ENCODE measurements at regions not wholly inside any gene's neighbourhood (a gene's known extent, or its start where the extent isn't known, plus 50 kb on each side); places are given as distances from the start of the nearest gene placed in this dataset.

DNA sequence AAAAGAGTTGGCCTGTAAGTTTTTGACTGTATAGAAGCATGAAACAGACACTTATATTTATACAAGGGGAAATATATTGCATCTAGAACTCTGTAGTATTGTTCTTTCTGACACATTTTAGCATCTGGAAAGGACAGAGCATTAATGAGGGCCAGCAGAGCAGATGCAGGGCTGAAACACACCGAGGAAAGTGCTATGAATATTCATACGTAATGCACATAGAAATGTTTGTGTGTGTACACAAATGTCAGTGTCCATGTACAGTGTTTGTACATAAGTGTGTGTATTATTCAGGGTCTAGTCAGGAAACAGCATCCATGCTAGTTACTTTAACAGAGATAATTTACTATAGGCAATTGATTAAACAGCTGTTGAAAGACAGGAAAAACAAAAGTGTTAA lies 146.5 kb upstream of the DTNBP1 start:
- no peak overlapping the region for H3K4me3 ChIP-seq (ENCODE audit: low read depth, low read length)
- no peaks in the 10 kb centered on the region for H3K36me3 ChIP-seq (ENCODE audit: control insufficient read depth, insufficient read depth, low read length)

DNA sequence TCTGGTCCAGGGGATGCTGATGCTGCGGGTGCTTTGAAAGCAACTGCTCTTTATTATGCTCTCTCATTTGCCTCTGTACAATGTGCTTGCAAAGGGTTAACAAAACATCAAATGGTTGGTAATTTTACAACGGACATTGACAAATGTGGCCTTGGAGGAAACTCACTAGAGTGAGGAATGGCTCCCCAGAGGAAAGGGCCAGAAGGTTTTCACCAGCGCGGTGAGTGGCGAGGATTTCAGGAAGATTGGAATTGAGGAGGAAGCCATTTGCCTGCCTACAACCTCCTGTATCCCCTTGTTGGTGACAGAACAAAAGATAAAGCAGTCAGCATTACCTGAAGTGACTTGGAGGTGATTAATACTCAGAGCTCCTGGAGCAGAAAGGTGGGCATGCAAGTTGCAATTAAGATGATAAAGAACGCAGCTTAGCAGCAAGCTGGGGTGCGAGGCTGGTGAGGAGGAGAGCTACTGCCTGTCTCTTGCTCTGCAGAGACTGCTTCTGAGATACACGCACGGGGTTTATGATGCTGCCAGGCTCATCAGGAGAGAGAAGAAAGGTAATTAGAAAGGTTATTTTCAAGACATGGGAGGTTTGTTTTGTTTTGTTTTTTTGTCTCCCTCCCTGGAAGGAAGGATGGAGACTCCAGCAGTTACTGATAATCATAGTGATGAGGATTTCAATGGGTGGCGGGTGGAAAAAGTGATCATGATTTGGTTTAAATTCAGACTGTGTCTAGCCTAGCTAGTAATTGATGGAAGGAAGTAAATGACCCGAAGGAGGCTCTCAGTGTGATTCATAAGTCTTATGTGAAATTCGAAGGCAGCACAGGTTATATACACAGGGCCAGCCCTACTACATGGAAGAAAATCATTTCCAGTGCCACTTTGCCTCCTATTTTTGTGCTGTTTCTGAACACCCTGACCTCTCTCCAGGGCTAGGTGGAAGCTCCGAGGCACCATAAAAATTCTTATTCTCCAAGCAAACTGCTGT lies 141.6 kb upstream of the DTNBP1 start:
- no peaks in the 10 kb centered on the region for H3K27me3 ChIP-seq (ENCODE audit: control insufficient read depth, insufficient read depth, low read length)
- no peak overlapping the region for H3K27ac ChIP-seq (ENCODE audit: low read depth, low read length)
- H3K4me1 ChIP-seq (ENCODE audit: control insufficient read depth, insufficient read depth, low read length): no peaks in the 10 kb centered on the region
- H3K9ac ChIP-seq (ENCODE audit: low read length): no peak overlapping the region
- no peaks in the 10 kb centered on the region for H3K36me3 ChIP-seq (ENCODE audit: control insufficient read depth, insufficient read depth, low read length)
- no peaks in the 10 kb centered on the region for H3K9me3 ChIP-seq (ENCODE audit: control insufficient read depth, insufficient read depth, low read depth, low read length)
- no peak overlapping the region for H3K4me3 ChIP-seq (ENCODE audit: low read depth, low read length)

More for the DNA sequence above, 146.5 kb upstream of the DTNBP1 start:
- Histone ChIP-seq H3K9ac (ENCODE audit: low read length) (no peak overlapping the region), H3K27ac (ENCODE audit: low read depth, low read length) (no peak overlapping the region), H3K9me3 (ENCODE audit: control insufficient read depth, insufficient read depth, low read depth, low read length) (no peaks in the 10 kb centered on the region), H3K4me1 (ENCODE audit: control insufficient read depth, insufficient read depth, low read length) (no peaks in the 10 kb centered on the region), H3K27me3 (ENCODE audit: control insufficient read depth, insufficient read depth, low read length) (no peaks in the 10 kb centered on the region)

DNA sequence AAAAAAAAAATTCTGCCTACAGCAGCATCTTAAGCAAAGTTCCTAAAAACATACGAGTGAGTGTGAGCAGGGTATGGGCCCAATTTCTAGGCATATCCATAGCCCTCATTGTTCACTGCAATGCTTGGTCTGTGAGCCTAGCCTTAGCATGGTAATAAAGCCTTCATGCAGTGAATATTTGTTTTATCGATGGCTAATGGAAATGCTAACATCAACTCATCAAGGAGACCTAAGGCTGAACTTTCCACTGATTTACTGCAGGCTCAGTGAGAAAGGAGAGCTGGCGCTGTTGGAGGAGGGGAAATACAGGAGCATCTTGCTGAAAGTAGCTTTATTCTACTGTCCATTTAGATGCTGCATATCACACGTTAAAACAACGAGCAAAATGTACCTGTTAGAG lies 139.6 kb upstream of the DTNBP1 start:
- H3K27me3 ChIP-seq (ENCODE audit: control insufficient read depth, insufficient read depth, low read length): no peaks in the 10 kb centered on the region
- no peaks in the 10 kb centered on the region for H3K4me1 ChIP-seq (ENCODE audit: control insufficient read depth, insufficient read depth, low read length)
- H3K4me3 ChIP-seq (ENCODE audit: low read depth, low read length): no peak overlapping the region
- H3K27ac ChIP-seq (ENCODE audit: low read depth, low read length): no peak overlapping the region
- no peak overlapping the region for H3K9ac ChIP-seq (ENCODE audit: low read length)
- H3K9me3 ChIP-seq (ENCODE audit: control insufficient read depth, insufficient read depth, low read depth, low read length): peaks cover 16% of the 10 kb centered on the region
- no peaks in the 10 kb centered on the region for H3K36me3 ChIP-seq (ENCODE audit: control insufficient read depth, insufficient read depth, low read length)

DNA sequence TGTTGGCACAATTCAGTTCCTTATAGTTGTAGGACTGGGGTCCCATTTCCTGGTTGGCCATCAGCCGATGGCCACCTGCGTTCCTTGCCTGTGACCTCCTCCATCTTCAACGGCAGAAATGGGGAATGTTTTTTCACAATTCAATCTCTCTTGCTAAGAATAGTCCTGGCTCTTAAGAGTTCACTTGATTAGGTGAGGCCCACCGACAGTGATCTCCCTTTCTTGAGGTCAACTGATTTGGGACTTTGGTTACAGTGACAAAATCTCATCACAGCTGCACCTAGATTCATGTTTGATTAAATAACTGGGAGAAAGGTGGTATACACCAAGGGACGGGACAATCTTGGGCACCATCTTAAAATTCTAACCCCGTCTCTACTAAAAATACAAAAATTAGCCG lies 139.1 kb upstream of the DTNBP1 start:
- Histone ChIP-seq H3K4me1 (ENCODE audit: control insufficient read depth, insufficient read depth, low read length) (no peaks in the 10 kb centered on the region), H3K9me3 (ENCODE audit: control insufficient read depth, insufficient read depth, low read depth, low read length) (peaks cover 20% of the 10 kb centered on the region), H3K9ac (ENCODE audit: low read length) (no peak overlapping the region), H3K4me3 (ENCODE audit: low read depth, low read length) (no peak overlapping the region), H3K27me3 (ENCODE audit: control insufficient read depth, insufficient read depth, low read length) (no peaks in the 10 kb centered on the region), H3K27ac (ENCODE audit: low read depth, low read length) (no peak overlapping the region), H3K36me3 (ENCODE audit: control insufficient read depth, insufficient read depth, low read length) (no peaks in the 10 kb centered on the region)

DNA sequence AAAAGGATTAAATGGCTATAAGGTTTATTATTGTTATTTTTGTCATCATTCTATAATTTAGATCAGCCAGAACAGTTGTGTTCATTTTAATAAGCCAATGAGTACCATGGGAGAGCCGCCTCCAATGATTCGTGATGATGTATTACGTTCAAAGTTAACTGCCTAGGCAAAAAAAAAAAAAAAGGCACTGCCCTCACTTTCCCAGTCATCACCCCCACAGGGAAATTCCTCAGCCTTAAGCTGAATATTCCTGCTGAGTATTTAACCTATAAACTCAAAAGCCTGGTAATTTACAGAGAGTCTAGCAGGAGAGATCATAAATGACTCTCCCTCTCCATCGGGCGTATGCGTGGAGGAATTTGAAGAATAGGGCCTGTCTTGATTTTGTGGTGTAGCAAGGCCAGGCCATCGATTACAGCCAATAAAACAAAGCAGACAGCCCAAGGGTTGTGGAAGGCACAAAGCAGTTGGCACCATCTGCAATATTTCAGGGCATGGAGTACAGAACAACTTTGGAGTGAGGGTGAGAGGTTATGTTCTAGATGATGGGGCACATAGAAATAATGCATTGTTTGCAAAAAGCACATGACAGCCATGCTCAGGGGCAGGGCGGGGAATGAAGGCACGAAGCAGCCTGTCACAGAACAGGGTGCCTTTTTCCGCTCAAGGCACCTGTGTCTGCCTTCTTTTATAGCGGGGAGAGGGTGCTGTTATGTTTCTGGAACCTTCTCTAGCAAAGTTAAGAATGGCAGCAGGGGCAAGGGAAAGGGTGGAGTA lies 138.2 kb upstream of the DTNBP1 start:
- no peaks in the 10 kb centered on the region for H3K36me3 ChIP-seq (ENCODE audit: control insufficient read depth, insufficient read depth, low read length)
- H3K27me3 ChIP-seq (ENCODE audit: control insufficient read depth, insufficient read depth, low read length): no peaks in the 10 kb centered on the region
- no peaks in the 10 kb centered on the region for H3K4me1 ChIP-seq (ENCODE audit: control insufficient read depth, insufficient read depth, low read length)
- no peak overlapping the region for H3K9ac ChIP-seq (ENCODE audit: low read length)
- H3K9me3 ChIP-seq (ENCODE audit: control insufficient read depth, insufficient read depth, low read depth, low read length): peaks cover 22% of the 10 kb centered on the region
- H3K4me3 ChIP-seq (ENCODE audit: low read depth, low read length): no peak overlapping the region
- no peak overlapping the region for H3K27ac ChIP-seq (ENCODE audit: low read depth, low read length)

DNA sequence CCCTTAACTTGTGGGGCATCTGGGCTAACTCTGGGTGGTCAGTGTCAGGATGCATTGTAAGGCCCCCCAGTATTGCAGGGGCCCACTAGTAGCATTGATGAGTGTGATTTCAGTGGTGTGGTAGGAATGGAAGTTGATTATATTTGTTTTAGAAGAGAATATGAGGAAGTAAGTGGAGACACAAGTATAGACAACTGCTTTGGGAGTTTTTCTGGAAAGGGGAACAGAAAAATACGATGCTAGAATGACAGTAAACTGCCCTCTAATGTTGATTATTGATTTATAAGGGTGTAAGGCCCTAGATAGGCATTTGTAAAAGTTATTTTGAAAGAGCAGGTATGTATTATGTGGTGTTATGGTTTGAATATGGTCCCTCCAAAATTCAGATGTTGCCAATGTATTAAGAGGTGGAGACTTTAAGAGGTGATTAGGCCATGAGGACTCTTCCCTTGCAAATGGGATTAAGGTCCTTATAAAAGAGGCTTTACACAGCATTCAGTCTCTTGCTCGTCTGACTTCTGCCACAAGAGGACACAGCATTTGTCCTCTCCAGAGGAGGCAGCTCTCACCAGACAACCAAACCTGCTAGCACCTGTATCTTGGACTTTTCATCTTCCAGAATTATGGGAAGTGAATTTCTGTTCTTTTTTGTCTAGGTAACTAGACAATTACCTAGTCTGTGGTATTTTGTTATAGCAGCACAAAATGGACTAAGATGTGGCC lies 135.9 kb upstream of the DTNBP1 start:
- Histone ChIP-seq H3K36me3 (ENCODE audit: control insufficient read depth, insufficient read depth, low read length) (no peaks in the 10 kb centered on the region), H3K27me3 (ENCODE audit: control insufficient read depth, insufficient read depth, low read length) (no peaks in the 10 kb centered on the region), H3K4me3 (ENCODE audit: low read depth, low read length) (no peak overlapping the region), H3K9ac (ENCODE audit: low read length) (no peak overlapping the region), H3K9me3 (ENCODE audit: control insufficient read depth, insufficient read depth, low read depth, low read length) (peaks cover 22% of the 10 kb centered on the region), H3K27ac (ENCODE audit: low read depth, low read length) (no peak overlapping the region), H3K4me1 (ENCODE audit: control insufficient read depth, insufficient read depth, low read length) (no peaks in the 10 kb centered on the region)

DNA sequence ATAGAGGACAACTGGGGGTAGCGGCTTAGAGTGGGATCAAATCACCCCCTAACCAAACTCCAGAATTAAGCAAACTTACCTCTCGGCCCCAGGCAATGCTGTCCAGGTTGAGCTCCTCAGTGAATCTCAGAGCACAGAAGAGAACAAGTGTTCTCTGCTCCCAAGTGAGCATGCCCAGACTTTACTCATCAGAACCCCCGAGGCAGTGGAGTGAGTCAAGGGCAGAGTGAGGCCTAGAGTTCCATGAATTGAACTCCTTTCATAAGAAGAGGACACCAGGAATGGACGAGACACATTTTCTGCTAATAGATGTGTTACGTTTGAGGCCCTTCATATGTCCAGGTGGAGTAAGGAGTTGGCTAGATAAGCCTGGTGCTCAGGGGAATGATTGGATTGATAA lies 134.0 kb upstream of the DTNBP1 start:
- H3K36me3 ChIP-seq (ENCODE audit: control insufficient read depth, insufficient read depth, low read length): no peaks in the 10 kb centered on the region
- H3K4me1 ChIP-seq (ENCODE audit: control insufficient read depth, insufficient read depth, low read length): no peaks in the 10 kb centered on the region; the same call in 1 of the 2 replicates
- H3K4me3 ChIP-seq (ENCODE audit: low read depth, low read length): no peak overlapping the region
- peaks cover 22% of the 10 kb centered on the region for H3K9me3 ChIP-seq (ENCODE audit: control insufficient read depth, insufficient read depth, low read depth, low read length)
- H3K27me3 ChIP-seq (ENCODE audit: control insufficient read depth, insufficient read depth, low read length): no peaks in the 10 kb centered on the region
- H3K27ac ChIP-seq (ENCODE audit: low read depth, low read length): no peak overlapping the region
- H3K9ac ChIP-seq (ENCODE audit: low read length): no peak overlapping the region

DNA sequence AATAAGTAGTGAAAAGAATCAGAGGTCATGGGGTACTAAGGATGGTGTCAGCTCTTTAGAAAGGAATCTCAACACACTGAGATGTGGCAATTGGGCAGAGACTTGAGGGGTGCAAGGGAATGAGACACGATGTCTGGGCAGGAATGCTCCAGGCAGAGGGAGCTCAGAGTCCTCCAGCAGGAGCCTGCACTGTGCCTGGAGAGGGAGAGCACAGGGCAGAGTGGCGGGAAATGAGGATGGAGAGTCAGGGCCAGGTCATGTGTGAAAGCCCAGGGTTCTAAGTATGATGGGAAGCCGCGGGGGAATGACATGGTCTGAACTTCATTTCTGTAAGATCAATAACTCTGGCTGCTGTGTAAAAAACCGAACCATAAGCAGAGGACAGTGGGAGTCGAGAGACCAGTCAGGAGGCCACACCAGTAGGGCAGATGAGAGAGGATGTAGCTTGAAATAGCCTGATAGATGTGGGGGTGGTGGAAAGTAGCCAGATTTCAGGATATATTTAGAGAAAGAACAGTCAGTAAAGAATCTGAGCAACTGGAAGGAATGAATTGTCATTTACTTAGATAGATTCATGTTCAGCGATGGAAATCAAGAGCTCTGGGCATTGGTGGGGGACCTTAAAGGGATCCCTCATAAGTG lies 133.4 kb upstream of the DTNBP1 start:
- no peak overlapping the region for H3K4me3 ChIP-seq (ENCODE audit: low read depth, low read length)
- H3K9ac ChIP-seq (ENCODE audit: low read length): no peak overlapping the region
- no peaks in the 10 kb centered on the region for H3K27me3 ChIP-seq (ENCODE audit: control insufficient read depth, insufficient read depth, low read length)
- H3K27ac ChIP-seq (ENCODE audit: low read depth, low read length): no peak overlapping the region
- no peaks in the 10 kb centered on the region for H3K36me3 ChIP-seq (ENCODE audit: control insufficient read depth, insufficient read depth, low read length)
- peaks cover 22% of the 10 kb centered on the region for H3K9me3 ChIP-seq (ENCODE audit: control insufficient read depth, insufficient read depth, low read depth, low read length)
- no peaks in the 10 kb centered on the region; the same call in 1 of the 2 replicates for H3K4me1 ChIP-seq (ENCODE audit: control insufficient read depth, insufficient read depth, low read length)

DNA sequence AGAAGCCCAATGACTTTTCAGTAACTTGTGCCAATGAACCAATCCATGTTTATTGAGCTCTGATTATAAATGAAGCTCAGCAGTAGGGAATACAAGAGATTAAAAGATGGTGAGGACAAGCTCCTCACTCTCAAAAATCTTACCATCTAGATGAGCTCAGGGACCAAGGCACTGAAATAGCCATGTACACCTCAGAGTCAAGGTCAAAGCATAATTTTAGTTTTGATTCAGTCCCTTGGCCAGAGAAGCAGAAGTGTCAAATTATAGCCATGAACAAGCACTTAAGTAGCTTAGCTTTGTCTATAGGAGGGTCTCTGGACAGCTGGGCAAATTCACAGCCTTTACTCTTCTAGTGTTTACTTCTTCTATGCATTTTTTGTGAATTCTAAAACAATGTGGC lies 131.0 kb upstream of the DTNBP1 start:
- no peaks in the 10 kb centered on the region for H3K27me3 ChIP-seq (ENCODE audit: control insufficient read depth, insufficient read depth, low read length)
- H3K9me3 ChIP-seq (ENCODE audit: control insufficient read depth, insufficient read depth, low read depth, low read length): peaks cover 18% of the 10 kb centered on the region

DNA sequence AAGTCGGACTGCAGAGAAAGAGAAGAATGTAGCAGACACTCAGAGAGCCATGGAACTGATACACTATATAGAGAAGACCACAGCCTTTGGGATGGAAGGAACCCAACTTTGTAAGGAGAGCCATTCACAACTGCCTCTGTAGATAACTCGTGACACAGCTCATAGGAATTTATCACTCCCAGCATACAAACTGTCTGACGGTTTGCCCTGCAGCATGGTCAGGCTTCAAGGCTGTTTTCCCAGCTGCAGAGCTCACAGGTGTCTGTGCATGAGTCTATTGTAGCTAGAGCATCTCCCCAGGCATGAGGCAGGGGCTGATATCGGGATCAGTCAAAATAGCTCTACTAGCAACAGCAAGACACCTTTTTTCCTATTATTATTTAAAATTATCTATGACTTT lies 130.5 kb upstream of the DTNBP1 start:
- peaks cover 13% of the 10 kb centered on the region for H3K9me3 ChIP-seq (ENCODE audit: control insufficient read depth, insufficient read depth, low read depth, low read length)
- no peaks in the 10 kb centered on the region; the same call in 1 of the 2 replicates for H3K4me1 ChIP-seq (ENCODE audit: control insufficient read depth, insufficient read depth, low read length)
- H3K27me3 ChIP-seq (ENCODE audit: control insufficient read depth, insufficient read depth, low read length): no peaks in the 10 kb centered on the region
- no peak overlapping the region for H3K27ac ChIP-seq (ENCODE audit: low read depth, low read length)
- no peak overlapping the region for H3K4me3 ChIP-seq (ENCODE audit: low read depth, low read length)
- H3K9ac ChIP-seq (ENCODE audit: low read length): no peak overlapping the region
- H3K36me3 ChIP-seq (ENCODE audit: control insufficient read depth, insufficient read depth, low read length): no peaks in the 10 kb centered on the region

More for the DNA sequence above, 131.0 kb upstream of the DTNBP1 start:
- Histone ChIP-seq H3K27ac (ENCODE audit: low read depth, low read length) (no peak overlapping the region), H3K4me3 (ENCODE audit: low read depth, low read length) (no peak overlapping the region), H3K4me1 (ENCODE audit: control insufficient read depth, insufficient read depth, low read length) (no peaks in the 10 kb centered on the region; the same call in 1 of the 2 replicates), H3K9ac (ENCODE audit: low read length) (no peak overlapping the region), H3K36me3 (ENCODE audit: control insufficient read depth, insufficient read depth, low read length) (no peaks in the 10 kb centered on the region)
